ENCODE measurements at regions not wholly inside any gene's neighbourhood (a gene's known extent, or its start where the extent isn't known, plus 50 kb on each side); places are given as distances from the start of the nearest gene placed in this dataset.

- no peak for DNase-seq (ENCODE audit: low spot score)
- H3K27me3 ChIP-seq (replicated peaks; ENCODE audit: insufficient read depth) = no peaks in the 10 kb centered on the region
- TF ChIP-seq POLR2AphosphoS5 (IDR thresholded peaks at IDR 0.05) = no peak
- TF ChIP-seq, protein P1, sequence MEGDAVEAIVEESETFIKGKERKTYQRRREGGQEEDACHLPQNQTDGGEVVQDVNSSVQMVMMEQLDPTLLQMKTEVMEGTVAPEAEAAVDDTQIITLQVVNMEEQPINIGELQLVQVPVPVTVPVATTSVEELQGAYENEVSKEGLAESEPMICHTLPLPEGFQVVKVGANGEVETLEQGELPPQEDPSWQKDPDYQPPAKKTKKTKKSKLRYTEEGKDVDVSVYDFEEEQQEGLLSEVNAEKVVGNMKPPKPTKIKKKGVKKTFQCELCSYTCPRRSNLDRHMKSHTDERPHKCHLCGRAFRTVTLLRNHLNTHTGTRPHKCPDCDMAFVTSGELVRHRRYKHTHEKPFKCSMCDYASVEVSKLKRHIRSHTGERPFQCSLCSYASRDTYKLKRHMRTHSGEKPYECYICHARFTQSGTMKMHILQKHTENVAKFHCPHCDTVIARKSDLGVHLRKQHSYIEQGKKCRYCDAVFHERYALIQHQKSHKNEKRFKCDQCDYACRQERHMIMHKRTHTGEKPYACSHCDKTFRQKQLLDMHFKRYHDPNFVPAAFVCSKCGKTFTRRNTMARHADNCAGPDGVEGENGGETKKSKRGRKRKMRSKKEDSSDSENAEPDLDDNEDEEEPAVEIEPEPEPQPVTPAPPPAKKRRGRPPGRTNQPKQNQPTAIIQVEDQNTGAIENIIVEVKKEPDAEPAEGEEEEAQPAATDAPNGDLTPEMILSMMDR (IDR thresholded peaks at IDR 0.05) = no peak
- no peak for TF ChIP-seq POLR2A (IDR thresholded peaks at IDR 0.05)
- H3K27ac ChIP-seq = no peak overlapping the region
- H3K36me3 ChIP-seq = no peaks in the 10 kb centered on the region
- H3K4me1 ChIP-seq (replicated peaks) = no peaks in the 10 kb centered on the region
- H3K4me3 ChIP-seq = no peak overlapping the region
- WGBS = 59% methylated on average over 4 of the region's 4 CpGs
- intact Hi-C loops (cut with DNase I) = no loop called here
- no peaks in the 10 kb centered on the region for H3K9me3 ChIP-seq
Observed at GRCh38 chr17:68662037-68662432, 60.9 kb upstream of the FAM20A start.

GRCh38 chr17:68661265-68662036 is 60.3 kb upstream of the FAM20A start:
- Histone ChIP-seq H3K27ac (no peak overlapping the region), H3K9me3 (no peaks in the 10 kb centered on the region), H3K27me3 (replicated peaks; ENCODE audit: insufficient read depth) (no peaks in the 10 kb centered on the region), H3K4me3 (no peak overlapping the region), H3K36me3 (no peaks in the 10 kb centered on the region), H3K4me1 (replicated peaks) (no peaks in the 10 kb centered on the region)
- DNase-seq (ENCODE audit: low spot score) = no peak
- 81% methylated on average over 3 of the region's 3 CpGs for WGBS
- TF ChIP-seq POLR2A (IDR thresholded peaks at IDR 0.05) = no peak
- TF ChIP-seq POLR2AphosphoS5 (IDR thresholded peaks at IDR 0.05) = no peak
- TF ChIP-seq, protein P1 (IDR thresholded peaks at IDR 0.05) = no peak
- intact Hi-C loops (cut with DNase I) = no loop called here

DNA sequence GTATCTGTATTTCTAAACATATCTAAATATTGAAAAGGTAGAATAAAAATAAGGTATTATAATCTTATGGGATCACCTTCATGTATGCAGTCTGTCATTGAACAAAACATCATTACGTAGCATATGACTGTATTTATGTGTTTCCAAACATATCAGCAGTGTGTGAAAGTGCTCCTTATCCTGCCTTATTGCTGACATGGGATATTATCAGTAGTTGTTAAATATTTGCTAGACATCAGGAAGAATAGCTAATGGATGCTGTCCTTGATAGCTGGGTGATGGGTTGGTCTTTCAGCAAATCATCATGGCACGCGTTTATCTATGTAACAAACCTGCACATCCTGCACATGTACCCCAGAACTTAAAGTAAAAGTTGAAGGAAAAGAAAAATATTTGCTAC is 59.1 kb upstream of the FAM20A start:
- no peak overlapping the region for H3K27ac ChIP-seq
- intact Hi-C loops (cut with DNase I) = no loop called here
- H3K4me3 ChIP-seq = no peak overlapping the region
- TF ChIP-seq POLR2AphosphoS5 (IDR thresholded peaks at IDR 0.05) (no peak), POLR2A (IDR thresholded peaks at IDR 0.05) (no peak)
- TF ChIP-seq, protein P1 (IDR thresholded peaks at IDR 0.05) = no peak
- H3K27me3 ChIP-seq (replicated peaks; ENCODE audit: insufficient read depth) = no peaks in the 10 kb centered on the region
- no peak for DNase-seq (ENCODE audit: low spot score)
- H3K9me3 ChIP-seq = no peaks in the 10 kb centered on the region
- H3K4me1 ChIP-seq (replicated peaks) = no peaks in the 10 kb centered on the region
- 80% methylated on average over 3 of the region's 3 CpGs for WGBS
- no peaks in the 10 kb centered on the region for H3K36me3 ChIP-seq

GRCh38 chr17:68658999-68659780 is 58.0 kb upstream of the FAM20A start:
- intact Hi-C loops (cut with DNase I) = no loop called here
- DNase-seq (ENCODE audit: low spot score) = no peak
- H3K27ac ChIP-seq = no peak overlapping the region

More at GRCh38 chr17:68658999-68659780, 58.0 kb upstream of the FAM20A start:
- WGBS = 65% methylated on average over 7 of the region's 7 CpGs
- H3K27me3 ChIP-seq (replicated peaks; ENCODE audit: insufficient read depth) = no peaks in the 10 kb centered on the region
- H3K36me3 ChIP-seq = no peaks in the 10 kb centered on the region
- H3K9me3 ChIP-seq = no peaks in the 10 kb centered on the region
- TF ChIP-seq, protein P1 (IDR thresholded peaks at IDR 0.05) = no peak
- TF ChIP-seq POLR2AphosphoS5 (IDR thresholded peaks at IDR 0.05) = no peak
- TF ChIP-seq POLR2A (IDR thresholded peaks at IDR 0.05) = no peak
- no peaks in the 10 kb centered on the region for H3K4me1 ChIP-seq (replicated peaks)
- H3K4me3 ChIP-seq = no peak overlapping the region
